AG04449 (cell line): ENCODE measurements at regions not wholly inside any gene's neighbourhood (a gene's known extent, or its start where the extent isn't known, plus 50 kb on each side); places are given as distances from the start of the nearest gene placed in this dataset.
"Not testable (repeated sequence)": the region's sequence is repeated elsewhere in the genome, so short reads cannot be mapped to it uniquely, and the experiment has no call there.

Experiments
- CTCF ChIA-PET: fragments of 350-600 bp; formaldehyde crosslinking; extraction: SDS; loops from one replicate; lab custom pipeline; 2021; ENCODE audit warnings: antibody characterized with exemption; lab: Yijun Ruan, JAX
- POLR2A ChIA-PET: fragments of 400-600, 350-600 bp; formaldehyde crosslinking; extraction: SDS; loops from one replicate; lab custom pipeline; 2020; ENCODE audit warnings: antibody characterized with exemption, inconsistent platforms; lab: Yijun Ruan, JAX
- DNase-seq: peaks from one replicate; pipeline ENCODE4 v3.0.0-alpha.2; 2010; ENCODE audit warnings: low read depth, low spot score
- H3K4me3 ChIP-seq: 2 replicates; pipeline ENCODE4 v1.5.1; 2011; ENCODE audit warnings: low read depth, mild to moderate bottlenecking, control low read depth, low read length
- CTCF ChIP-seq: IDR thresholded peaks from one replicate; pipeline ENCODE4 v1.5.1; 2011; ENCODE audit warnings: mild to moderate bottlenecking, moderate library complexity, low read length, control low read depth, inconsistent platforms; ENCODE audit not compliant: insufficient read depth; ENCODE audit errors: missing control alignments

DNA sequence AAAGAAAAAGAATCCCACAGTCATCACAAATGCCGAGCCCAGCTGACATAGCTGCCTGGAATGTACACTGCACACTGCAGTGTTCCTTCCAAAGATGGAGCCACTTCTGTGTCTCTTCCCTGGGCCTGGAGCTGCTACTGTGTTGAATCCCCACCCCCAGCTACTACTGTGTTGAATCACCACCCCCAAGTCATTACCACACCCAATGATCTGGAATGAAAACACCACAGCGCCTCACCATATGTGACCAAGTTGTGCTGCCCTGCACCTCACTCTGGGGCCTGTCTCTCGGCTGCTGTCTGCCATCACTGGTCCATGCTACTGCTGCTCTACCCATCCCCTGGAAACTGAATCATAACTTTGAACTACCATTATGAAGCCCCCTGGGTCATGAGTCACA is 861.2 kb downstream of the UQCRFS1 start:
- no peak for TF ChIP-seq CTCF
- CTCF ChIA-PET, result no interaction called here
- H3K4me3 ChIP-seq, result no peak overlapping the region
- no peak for DNase-seq
- POLR2A ChIA-PET, result no interaction called here

- CTCF ChIA-PET, DNase-seq, H3K4me3 ChIP-seq, POLR2A ChIA-PET: not testable (repeated sequence)
These were observed 861.6 kb downstream of the UQCRFS1 start for GRCh38 chr19:28351321-28351720.

- DNase-seq, result no peak
- TF ChIP-seq CTCF, result no peak
- ChIA-PET POLR2A (no interaction called here), CTCF (no interaction called here)
- no peak overlapping the region for H3K4me3 ChIP-seq
These were observed 862.3 kb downstream of the UQCRFS1 start for GRCh38 chr19:28350673-28351072.

- ChIA-PET CTCF (no interaction called here), POLR2A (no interaction called here)
- no peak for TF ChIP-seq CTCF
- DNase-seq, result no peak
- no peak overlapping the region for H3K4me3 ChIP-seq
These were observed 862.9 kb downstream of the UQCRFS1 start for GRCh38 chr19:28350037-28350436.

- POLR2A ChIA-PET, result no interaction called here
- no peak for TF ChIP-seq CTCF
- CTCF ChIA-PET, result no interaction called here
These were observed 863.3 kb downstream of the UQCRFS1 start for GRCh38 chr19:28349604-28350003.

GRCh38 chr19:28345811-28346210 is 867.1 kb downstream of the UQCRFS1 start:
- no peak overlapping the region for H3K4me3 ChIP-seq
- ChIA-PET POLR2A (no interaction called here), CTCF (no interaction called here)
- no peak for DNase-seq
- no peak for TF ChIP-seq CTCF

More at GRCh38 chr19:28349604-28350003, 863.3 kb downstream of the UQCRFS1 start:
- no peak for DNase-seq
- no peak overlapping the region for H3K4me3 ChIP-seq

GRCh38 chr19:28341810-28342350 is 871.1 kb downstream of the UQCRFS1 start:
- no peak for DNase-seq
- no peak for TF ChIP-seq CTCF
- CTCF ChIA-PET, result no interaction called here
- H3K4me3 ChIP-seq, result no peak overlapping the region
- POLR2A ChIA-PET, result no interaction called here
